ENCODE measurements at regions not wholly inside any gene's neighbourhood (a gene's known extent, or its start where the extent isn't known, plus 50 kb on each side); places are given as distances from the start of the nearest gene placed in this dataset.
"Not testable (repeated sequence)": the region's sequence is repeated elsewhere in the genome, so short reads cannot be mapped to it uniquely, and the experiment has no call there.

DNA sequence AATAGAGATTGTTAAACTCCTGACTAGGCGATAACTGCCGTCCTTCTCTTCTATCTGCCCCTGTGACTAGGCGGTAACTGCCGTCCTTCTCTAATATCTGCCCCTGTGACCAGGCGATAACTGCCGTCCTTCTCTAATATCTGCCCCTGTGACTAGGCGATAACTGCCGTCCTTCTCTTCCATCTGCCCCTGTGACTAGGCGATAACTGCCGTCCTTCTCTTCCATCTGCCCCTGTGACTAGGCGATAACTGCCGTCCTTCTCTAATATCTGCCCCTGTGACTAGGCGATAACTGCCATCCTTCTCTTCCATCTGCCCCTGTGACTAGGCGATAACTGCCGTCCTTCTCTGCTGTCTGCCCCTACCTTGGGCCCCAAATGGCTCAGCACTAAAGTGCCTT lies 59.5 kb upstream of the FRG1 start:
- TF ChIP-seq ZSCAN18 (tag by site-specific recombination; IDR thresholded peaks at IDR 0.05); CTCF (tag by site-specific recombination; IDR thresholded peaks at IDR 0.05); REPIN1 (tag by site-specific recombination; IDR thresholded peaks at IDR 0.05; ENCODE audit: low read depth); TCF7L2 (IDR thresholded peaks at IDR 0.05; ENCODE audit: borderline replicate concordance, low read depth, low read length); ZNF24 (tag by site-specific recombination; IDR thresholded peaks at IDR 0.05); ZNF121 (tag by site-specific recombination; IDR thresholded peaks at IDR 0.05); ZNF341 (tag by site-specific recombination; IDR thresholded peaks at IDR 0.05; ENCODE audit: low read depth); ZNF174 (tag by site-specific recombination; IDR thresholded peaks at IDR 0.05): not testable (repeated sequence)
